ENCODE measurements at regions not wholly inside any gene's neighbourhood (a gene's known extent, or its start where the extent isn't known, plus 50 kb on each side); places are given as distances from the start of the nearest gene placed in this dataset.

DNA sequence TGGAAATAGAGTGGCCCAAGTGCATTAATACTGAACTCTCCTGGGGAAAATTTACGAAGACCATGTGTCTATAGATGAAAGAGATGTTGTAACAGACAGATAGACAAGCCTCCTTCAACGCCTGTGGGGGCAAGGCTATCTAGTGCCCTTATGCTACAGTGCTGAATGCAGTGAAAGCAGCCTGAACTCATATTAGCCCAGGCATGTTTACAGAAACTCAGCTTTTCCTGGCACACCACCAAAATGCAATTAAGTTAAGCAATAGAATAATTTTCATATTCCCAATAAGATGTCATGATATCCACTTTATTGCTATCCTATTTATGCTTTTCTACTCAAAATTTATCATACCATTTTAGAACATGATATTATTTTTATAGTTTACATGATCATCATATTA, 277.0 kb downstream of the DIRAS2 start:
- TF ChIP-seq, protein P1, sequence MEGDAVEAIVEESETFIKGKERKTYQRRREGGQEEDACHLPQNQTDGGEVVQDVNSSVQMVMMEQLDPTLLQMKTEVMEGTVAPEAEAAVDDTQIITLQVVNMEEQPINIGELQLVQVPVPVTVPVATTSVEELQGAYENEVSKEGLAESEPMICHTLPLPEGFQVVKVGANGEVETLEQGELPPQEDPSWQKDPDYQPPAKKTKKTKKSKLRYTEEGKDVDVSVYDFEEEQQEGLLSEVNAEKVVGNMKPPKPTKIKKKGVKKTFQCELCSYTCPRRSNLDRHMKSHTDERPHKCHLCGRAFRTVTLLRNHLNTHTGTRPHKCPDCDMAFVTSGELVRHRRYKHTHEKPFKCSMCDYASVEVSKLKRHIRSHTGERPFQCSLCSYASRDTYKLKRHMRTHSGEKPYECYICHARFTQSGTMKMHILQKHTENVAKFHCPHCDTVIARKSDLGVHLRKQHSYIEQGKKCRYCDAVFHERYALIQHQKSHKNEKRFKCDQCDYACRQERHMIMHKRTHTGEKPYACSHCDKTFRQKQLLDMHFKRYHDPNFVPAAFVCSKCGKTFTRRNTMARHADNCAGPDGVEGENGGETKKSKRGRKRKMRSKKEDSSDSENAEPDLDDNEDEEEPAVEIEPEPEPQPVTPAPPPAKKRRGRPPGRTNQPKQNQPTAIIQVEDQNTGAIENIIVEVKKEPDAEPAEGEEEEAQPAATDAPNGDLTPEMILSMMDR (IDR thresholded peaks at IDR 0.05): no peak
- TF ChIP-seq EP300 (IDR thresholded peaks at IDR 0.05) (no peak), POLR2AphosphoS5 (IDR thresholded peaks at IDR 0.05) (no peak)

Data from suprapubic skin (tissue), 4 donors.